GM10266 (cell line): ENCODE measurements at regions not wholly inside any gene's neighbourhood (a gene's known extent, or its start where the extent isn't known, plus 50 kb on each side); places are given as distances from the start of the nearest gene placed in this dataset.

Source experiments
- DNase-seq: peaks from one replicate; pipeline ENCODE4 v3.0.0; 2012; ENCODE audit errors: extremely low spot score
- TF ChIP-seq, protein P1 (sequence below): IDR thresholded peaks from 2 replicates; pipeline ENCODE4 v1.5.1; 2012; ENCODE audit warnings: mild to moderate bottlenecking, low read depth; ENCODE audit not compliant: control insufficient read depth, insufficient read depth; ENCODE audit errors: missing control alignments

GRCh38 chr18:40534723-40535122, 1420.3 kb upstream of the PIK3C3 start:
- TF ChIP-seq, protein P1, sequence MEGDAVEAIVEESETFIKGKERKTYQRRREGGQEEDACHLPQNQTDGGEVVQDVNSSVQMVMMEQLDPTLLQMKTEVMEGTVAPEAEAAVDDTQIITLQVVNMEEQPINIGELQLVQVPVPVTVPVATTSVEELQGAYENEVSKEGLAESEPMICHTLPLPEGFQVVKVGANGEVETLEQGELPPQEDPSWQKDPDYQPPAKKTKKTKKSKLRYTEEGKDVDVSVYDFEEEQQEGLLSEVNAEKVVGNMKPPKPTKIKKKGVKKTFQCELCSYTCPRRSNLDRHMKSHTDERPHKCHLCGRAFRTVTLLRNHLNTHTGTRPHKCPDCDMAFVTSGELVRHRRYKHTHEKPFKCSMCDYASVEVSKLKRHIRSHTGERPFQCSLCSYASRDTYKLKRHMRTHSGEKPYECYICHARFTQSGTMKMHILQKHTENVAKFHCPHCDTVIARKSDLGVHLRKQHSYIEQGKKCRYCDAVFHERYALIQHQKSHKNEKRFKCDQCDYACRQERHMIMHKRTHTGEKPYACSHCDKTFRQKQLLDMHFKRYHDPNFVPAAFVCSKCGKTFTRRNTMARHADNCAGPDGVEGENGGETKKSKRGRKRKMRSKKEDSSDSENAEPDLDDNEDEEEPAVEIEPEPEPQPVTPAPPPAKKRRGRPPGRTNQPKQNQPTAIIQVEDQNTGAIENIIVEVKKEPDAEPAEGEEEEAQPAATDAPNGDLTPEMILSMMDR: no peak
- DNase-seq: no peak

- TF ChIP-seq, protein P1: no peak
- DNase-seq: no peak
Observed at GRCh38 chr18:40532046-40532445, 1423.0 kb upstream of the PIK3C3 start.

GRCh38 chr18:40531051-40531450, 1424.0 kb upstream of the PIK3C3 start:
- no peak for DNase-seq

DNA sequence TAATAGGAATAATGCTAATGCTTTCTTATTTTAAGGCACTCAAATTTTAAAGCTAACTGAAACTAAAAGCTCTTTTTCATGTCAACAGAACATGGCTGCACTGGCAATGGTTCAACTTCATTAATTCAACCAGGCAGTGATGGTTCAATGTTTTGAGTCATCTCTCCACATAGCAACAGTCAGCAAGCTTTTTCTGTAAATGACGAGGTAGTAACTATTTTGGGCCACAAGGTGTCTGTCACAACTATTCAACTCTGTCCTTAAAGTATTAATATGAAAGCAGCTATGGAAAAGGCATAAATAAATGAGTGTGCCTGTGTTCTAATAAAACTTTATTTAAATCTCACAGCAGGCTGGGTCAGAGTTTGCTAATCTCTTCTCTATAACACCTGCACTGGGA, 1425.6 kb upstream of the PIK3C3 start:
- DNase-seq: no peak
- TF ChIP-seq, protein P1: no peak

More at GRCh38 chr18:40531051-40531450, 1424.0 kb upstream of the PIK3C3 start:
- TF ChIP-seq, protein P1: no peak

- no peak for DNase-seq
- TF ChIP-seq, protein P1: no peak
Observed at GRCh38 chr18:40524881-40525280, 1430.2 kb upstream of the PIK3C3 start.

DNA sequence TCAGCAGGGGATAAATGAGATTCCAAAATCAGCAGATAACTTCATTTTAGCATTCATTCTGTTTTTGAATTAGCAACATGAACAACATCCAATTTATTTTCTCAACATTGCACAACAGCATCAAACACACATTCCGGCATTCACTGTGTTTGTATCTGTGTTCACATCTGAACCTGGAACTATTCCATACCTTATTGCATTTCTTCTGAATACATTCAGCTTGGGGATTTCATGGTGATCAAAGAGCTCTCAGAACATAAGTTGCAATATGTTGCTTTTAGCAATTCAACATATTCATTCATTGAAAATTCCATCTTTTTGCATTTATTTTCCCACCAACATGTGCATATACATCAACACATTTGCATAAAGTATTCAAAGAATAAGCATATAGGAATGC, 1431.7 kb upstream of the PIK3C3 start:
- DNase-seq: no peak
- TF ChIP-seq, protein P1: no peak

DNA sequence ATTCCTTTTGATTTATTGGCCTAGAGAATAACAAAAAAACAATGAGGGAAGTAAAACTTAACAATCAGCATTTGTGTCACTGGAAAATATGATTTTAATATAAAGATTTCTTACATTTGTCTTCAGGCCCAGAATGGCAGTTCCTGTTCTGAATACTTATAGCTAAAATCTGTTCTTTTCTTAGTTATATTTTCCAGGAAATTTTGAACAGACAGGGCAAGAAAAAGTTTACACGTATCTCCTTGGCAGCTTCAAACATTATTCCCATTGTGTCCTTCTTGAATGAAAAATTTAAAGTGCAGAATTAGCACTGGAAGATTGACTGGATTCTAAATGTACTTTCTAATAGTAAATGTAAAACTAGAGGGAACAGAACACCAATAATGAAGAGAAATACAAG, 1454.0 kb upstream of the PIK3C3 start:
- TF ChIP-seq, protein P1: no peak
- DNase-seq: no peak
